Keratinocyte (primary cell): ENCODE measurements at regions not wholly inside any gene's neighbourhood (a gene's known extent, or its start where the extent isn't known, plus 50 kb on each side); places are given as distances from the start of the nearest gene placed in this dataset.

ENCODE experiments used
- DNase-seq: peaks from one replicate; pipeline ENCODE4 v3.0.0-alpha.2; 2011; ENCODE audit warnings: low read depth, missing footprints, low spot score
- FAIRE-seq: peaks from 2 replicates; lab custom pipeline; 2011; peaks lifted over from hg19 to GRCh38; lab: Jason Lieb, UNC
- H2AFZ ChIP-seq: 2 replicates; pipeline ENCODE4 v1.6.0; 2012; ENCODE audit warnings: low read length, control low read depth, inconsistent platforms; ENCODE audit not compliant: control insufficient read depth
- H3K27ac ChIP-seq: 2 replicates; pipeline ENCODE4 v1.5.1; 2011; ENCODE audit warnings: low read length; ENCODE audit not compliant: control insufficient read depth, insufficient read depth
- H3K27me3 ChIP-seq: 3 replicates; pipeline ENCODE4 v1.6.0; 2011; ENCODE audit warnings: low read length; ENCODE audit not compliant: control insufficient read depth, insufficient read depth; ENCODE audit errors: extremely low read depth
- H3K36me3 ChIP-seq, 2 experiments: 2 replicates in 1 of 2; 3 replicates in 1 of 2; pipeline ENCODE4 v1.5.1; 2011; ENCODE audit warnings: low read length in 2 of 2, mild to moderate bottlenecking in 1 of 2; ENCODE audit not compliant: control insufficient read depth in 2 of 2, insufficient read depth in 2 of 2; ENCODE audit errors: extremely low read depth in 1 of 2
- H3K4me1 ChIP-seq: 3 replicates; pipeline ENCODE4 v1.5.1; 2011; ENCODE audit warnings: low read length; ENCODE audit not compliant: control insufficient read depth, insufficient read depth; ENCODE audit errors: extremely low read depth
- H3K4me2 ChIP-seq: 3 replicates; pipeline ENCODE4 v1.6.0; 2011; ENCODE audit warnings: low read depth, low read length; ENCODE audit not compliant: control insufficient read depth, insufficient read depth; ENCODE audit errors: extremely low read depth
- H3K4me3 ChIP-seq, 3 experiments: fragments of 200-600 bp in 1 of 3; sonication (generic) in 1 of 3; 2 replicates in 2 of 3; 3 replicates in 1 of 3; pipeline ENCODE4 v1.5.1; 2011 to 2016; ENCODE audit warnings: low read length in 3 of 3, mild to moderate bottlenecking in 3 of 3, control low read depth in 2 of 3, inconsistent platforms in 1 of 3, low read depth in 1 of 3, mixed read lengths in 1 of 3, mixed run types in 1 of 3, moderate library complexity in 1 of 3; ENCODE audit not compliant: control insufficient read depth in 2 of 3, insufficient read depth in 2 of 3; ENCODE audit errors: extremely low read depth in 1 of 3
- H3K79me2 ChIP-seq: 2 replicates; pipeline ENCODE4 v1.6.0; 2012; ENCODE audit warnings: low read length; ENCODE audit not compliant: control insufficient read depth, insufficient read depth
- H3K9ac ChIP-seq: 3 replicates; pipeline ENCODE4 v1.6.0; 2011; ENCODE audit warnings: low read length; ENCODE audit not compliant: control insufficient read depth, insufficient read depth; ENCODE audit errors: extremely low read depth
- H3K9me1 ChIP-seq: 3 replicates; pipeline ENCODE4 v1.6.0; 2011; ENCODE audit warnings: low read length; ENCODE audit not compliant: control insufficient read depth, insufficient read depth; ENCODE audit errors: extremely low read depth
- H3K9me3 ChIP-seq: 2 replicates; pipeline ENCODE4 v1.5.1; 2012; ENCODE audit warnings: low read depth, low read length; ENCODE audit not compliant: control insufficient read depth
- H4K20me1 ChIP-seq: 3 replicates; pipeline ENCODE4 v1.6.0; 2011; ENCODE audit warnings: low read length; ENCODE audit not compliant: control insufficient read depth, insufficient read depth; ENCODE audit errors: extremely low read depth
- CTCF ChIP-seq, 3 experiments: IDR thresholded peaks in 1 of 3; conservative IDR thresholded peaks in 1 of 3; optimal IDR thresholded peaks in 1 of 3; 2 replicates in 2 of 3; 3 replicates in 1 of 3; pipeline versions ENCODE3 to v1.5.1; 2011; ENCODE audit warnings: low read length in 3 of 3, mild to moderate bottlenecking in 3 of 3, moderate library complexity in 2 of 3, control low read depth in 1 of 3, inconsistent platforms in 1 of 3; ENCODE audit not compliant: insufficient read depth in 2 of 3; ENCODE audit errors: extremely low read depth in 1 of 3
- EZH2 ChIP-seq: IDR thresholded peaks from one replicate; pipeline ENCODE4 v1.6.1; 2012; ENCODE audit warnings: inconsistent platforms, mild to moderate bottlenecking, low read length, moderate library complexity
- dilution Hi-C: fragments of 300-500 bp; cut with MboI; formaldehyde crosslinking; loops from one replicate; pipeline ENCODE4 v1.7.0; 2020; ENCODE audit warnings: low sequenced_read_pairs; ENCODE audit not compliant: extremely low pct_ligation_motif_present

- no peak for TF ChIP-seq CTCF (optimal IDR thresholded peaks at IDR 0.05 in 1 of 3, IDR thresholded peaks at IDR 0.05 in 1 of 3, conservative IDR thresholded peaks at IDR 0.05 in 1 of 3; ENCODE audit: extremely low read depth in 1 of 3, insufficient read depth in 2 of 3, low read length in 3 of 3)
- no peak for TF ChIP-seq EZH2
- H3K27me3 ChIP-seq = no peaks in the 10 kb centered on the region
- no peaks in the 10 kb centered on the region for H4K20me1 ChIP-seq
- H3K9ac ChIP-seq = no peak overlapping the region
- no peaks in the 10 kb centered on the region for H3K79me2 ChIP-seq
- H3K4me3 ChIP-seq = no peak overlapping the region
- FAIRE-seq = no peak
- dilution Hi-C loops = no loop called here
- no peaks in the 10 kb centered on the region for H3K9me3 ChIP-seq
- H3K27ac ChIP-seq = no peak overlapping the region
- no peak overlapping the region for H3K4me2 ChIP-seq
- no peaks in the 10 kb centered on the region for H3K4me1 ChIP-seq
- no peak for DNase-seq
- H2AFZ ChIP-seq = no peak overlapping the region
- no peaks in the 10 kb centered on the region for H3K36me3 ChIP-seq
- no peaks in the 10 kb centered on the region for H3K9me1 ChIP-seq
These were observed 567.7 kb upstream of the B3GALT2 start for GRCh38 chr1:193754151-193754550.

- DNase-seq = no peak
These were observed 566.8 kb upstream of the B3GALT2 start for GRCh38 chr1:193753038-193753756.

More at GRCh38 chr1:193753038-193753756, 566.8 kb upstream of the B3GALT2 start:
- H3K79me2 ChIP-seq = no peaks in the 10 kb centered on the region
- H3K27ac ChIP-seq = no peak overlapping the region
- no peaks in the 10 kb centered on the region for H3K9me1 ChIP-seq
- H4K20me1 ChIP-seq = no peaks in the 10 kb centered on the region
- dilution Hi-C loops = no loop called here
- no peak overlapping the region for H3K9ac ChIP-seq
- FAIRE-seq = no peak
- H3K27me3 ChIP-seq = no peaks in the 10 kb centered on the region
- TF ChIP-seq CTCF (optimal IDR thresholded peaks at IDR 0.05 in 1 of 3, IDR thresholded peaks at IDR 0.05 in 1 of 3, conservative IDR thresholded peaks at IDR 0.05 in 1 of 3; ENCODE audit: extremely low read depth in 1 of 3, insufficient read depth in 2 of 3, low read length in 3 of 3) (no peak), EZH2 (no peak)
- no peaks in the 10 kb centered on the region for H3K4me1 ChIP-seq
- no peak overlapping the region for H3K4me2 ChIP-seq
- H3K36me3 ChIP-seq = no peaks in the 10 kb centered on the region
- no peaks in the 10 kb centered on the region for H3K9me3 ChIP-seq
- no peak overlapping the region for H3K4me3 ChIP-seq
- no peak overlapping the region for H2AFZ ChIP-seq
